CD14-positive monocyte (primary cell): ENCODE measurements at regions not wholly inside any gene's neighbourhood (a gene's known extent, or its start where the extent isn't known, plus 50 kb on each side); places are given as distances from the start of the nearest gene placed in this dataset.

Experiments
- DNase-seq, 3 donors: peaks; one replicate each; pipeline ENCODE4 v3.0.0-alpha.2; 2011 to 2022
- H2AFZ ChIP-seq: 2 replicates; pipeline ENCODE4 v1.6.0; 2012; ENCODE audit warnings: mild to moderate bottlenecking, low read depth, low read length, inconsistent platforms; ENCODE audit not compliant: insufficient read depth, poor library complexity, severe bottlenecking
- H3K27ac ChIP-seq, 2 donors: 1 replicate in 1 of 2; 2 replicates in 1 of 2; pipeline ENCODE4 v1.5.1; 2012 to 2013; ENCODE audit warnings: low read length in 2 of 2, control low read depth in 1 of 2, inconsistent platforms in 1 of 2, low read depth in 1 of 2, mild to moderate bottlenecking in 1 of 2
- H3K27me3 ChIP-seq, 2 donors: one replicate each; pipeline versions ENCODE4 v1.6.0 to v1.6.1; 2011 to 2013; ENCODE audit warnings: low read length in 2 of 2; ENCODE audit not compliant: control insufficient read depth in 2 of 2, insufficient read depth in 2 of 2
- H3K36me3 ChIP-seq, 2 donors: replicated peaks in 1 of 2; 1 replicate in 1 of 2; 2 replicates in 1 of 2; pipeline versions ENCODE4 v1.5.1 to v1.6.1; 2012 to 2013; ENCODE audit warnings: low read length in 2 of 2, control low read depth in 1 of 2, inconsistent platforms in 1 of 2, mild to moderate bottlenecking in 1 of 2; ENCODE audit not compliant: insufficient read depth in 2 of 2, control insufficient read depth in 1 of 2
- H3K4me1 ChIP-seq, 2 donors: 1 replicate in 1 of 2; 2 replicates in 1 of 2; pipeline versions ENCODE4 v1.5.1 to v1.6.1; 2012 to 2013; ENCODE audit warnings: low read length in 2 of 2, control low read depth in 1 of 2, inconsistent platforms in 1 of 2, mild to moderate bottlenecking in 1 of 2, moderate library complexity in 1 of 2; ENCODE audit not compliant: insufficient read depth in 2 of 2, control insufficient read depth in 1 of 2
- H3K4me2 ChIP-seq: replicated peaks from 2 replicates; pipeline ENCODE3; 2012; ENCODE audit warnings: low read length, moderate library complexity, mild to moderate bottlenecking; ENCODE audit not compliant: poor library complexity, severe bottlenecking; ENCODE audit errors: extremely low read depth
- H3K4me3 ChIP-seq, 3 experiments: fragments of 200-600 bp in 1 of 3; sonication (generic) in 1 of 3; replicated peaks in 1 of 3; 1 replicate in 2 of 3; 2 replicates in 1 of 3; pipeline ENCODE4 v1.5.1; 2011 to 2013; ENCODE audit warnings: low read length in 3 of 3, mild to moderate bottlenecking in 3 of 3, control low read depth in 2 of 3, low read depth in 2 of 3, inconsistent platforms in 1 of 3, moderate library complexity in 1 of 3
- H3K79me2 ChIP-seq: 2 replicates; pipeline ENCODE4 v1.6.0; 2012; ENCODE audit warnings: mild to moderate bottlenecking, control low read depth, inconsistent platforms, low read length, moderate library complexity; ENCODE audit not compliant: insufficient read depth
- H3K9ac ChIP-seq: 2 replicates; pipeline ENCODE4 v1.6.0; 2017; ENCODE audit warnings: low read length, mild to moderate bottlenecking; ENCODE audit not compliant: insufficient read depth, poor library complexity, severe bottlenecking
- H3K9me3 ChIP-seq, 2 donors: replicated peaks in 1 of 2; 1 replicate in 1 of 2; 2 replicates in 1 of 2; pipeline versions ENCODE4 v1.5.1 to v1.6.1; 2012 to 2013; ENCODE audit warnings: low read length in 2 of 2, control low read depth in 1 of 2; ENCODE audit not compliant: control insufficient read depth in 1 of 2, insufficient read depth in 1 of 2
- H4K20me1 ChIP-seq: 2 replicates; pipeline ENCODE4 v1.6.0; 2012; ENCODE audit warnings: mild to moderate bottlenecking, low read length, control low read depth, moderate library complexity; ENCODE audit not compliant: insufficient read depth
- H3K27ac Mint-ChIP-seq, 7 donors: one replicate each; pipeline ENCODE4 v1.8.0; 2020; ENCODE audit warnings: mild to moderate bottlenecking in 7 of 7, mixed read lengths in 7 of 7, moderate library complexity in 6 of 7, inconsistent platforms in 2 of 7
- H3K27me3 Mint-ChIP-seq, 3 donors: one replicate each; pipeline ENCODE4 v1.8.0; 2021 to 2022; ENCODE audit warnings: low read depth in 3 of 3, mild to moderate bottlenecking in 3 of 3, mixed read lengths in 3 of 3, moderate library complexity in 3 of 3, inconsistent platforms in 1 of 3
- H3K36me3 Mint-ChIP-seq, 2 donors: one replicate each; pipeline ENCODE4 v1.8.0; 2020; ENCODE audit warnings: mixed read lengths in 2 of 2, inconsistent platforms in 1 of 2, mild to moderate bottlenecking in 1 of 2
- H3K4me1 Mint-ChIP-seq: one replicate; pipeline ENCODE4 v1.8.0; 2020; ENCODE audit warnings: mild to moderate bottlenecking, mixed read lengths
- H3K4me3 Mint-ChIP-seq, 2 donors: one replicate each; pipeline ENCODE4 v1.8.0; 2020; ENCODE audit warnings: mild to moderate bottlenecking in 2 of 2, mixed read lengths in 2 of 2, moderate library complexity in 1 of 2
- H3K9me3 Mint-ChIP-seq, 7 donors: one replicate each; pipeline ENCODE4 v1.8.0; 2020 to 2022; ENCODE audit warnings: mixed read lengths in 7 of 7, mild to moderate bottlenecking in 6 of 7, moderate library complexity in 6 of 7, inconsistent platforms in 2 of 7
- WGBS: methylation state at CpG from one replicate; pipeline ENCODE4 v1.1.5; 2013; ENCODE audit warnings: missing lambda C conversion rate; ENCODE audit not compliant: insufficient coverage; 5-methylcytosine and 5-hydroxymethylcytosine counted together
- intact Hi-C, 2 donors: fragments of 100-400 bp; cut with micrococcal nuclease; formaldehyde crosslinking; loops; one replicate each; pipeline versions ENCODE4 v1.15.0 to v1.15.1; 2023
- TF ChIP-seq, protein P1 (sequence below): fragments of 200-600 bp; IDR thresholded peaks from one replicate; pipeline ENCODE4 v1.8.0; 2022; ENCODE audit warnings: antibody characterized with exemption, mild to moderate bottlenecking

DNA sequence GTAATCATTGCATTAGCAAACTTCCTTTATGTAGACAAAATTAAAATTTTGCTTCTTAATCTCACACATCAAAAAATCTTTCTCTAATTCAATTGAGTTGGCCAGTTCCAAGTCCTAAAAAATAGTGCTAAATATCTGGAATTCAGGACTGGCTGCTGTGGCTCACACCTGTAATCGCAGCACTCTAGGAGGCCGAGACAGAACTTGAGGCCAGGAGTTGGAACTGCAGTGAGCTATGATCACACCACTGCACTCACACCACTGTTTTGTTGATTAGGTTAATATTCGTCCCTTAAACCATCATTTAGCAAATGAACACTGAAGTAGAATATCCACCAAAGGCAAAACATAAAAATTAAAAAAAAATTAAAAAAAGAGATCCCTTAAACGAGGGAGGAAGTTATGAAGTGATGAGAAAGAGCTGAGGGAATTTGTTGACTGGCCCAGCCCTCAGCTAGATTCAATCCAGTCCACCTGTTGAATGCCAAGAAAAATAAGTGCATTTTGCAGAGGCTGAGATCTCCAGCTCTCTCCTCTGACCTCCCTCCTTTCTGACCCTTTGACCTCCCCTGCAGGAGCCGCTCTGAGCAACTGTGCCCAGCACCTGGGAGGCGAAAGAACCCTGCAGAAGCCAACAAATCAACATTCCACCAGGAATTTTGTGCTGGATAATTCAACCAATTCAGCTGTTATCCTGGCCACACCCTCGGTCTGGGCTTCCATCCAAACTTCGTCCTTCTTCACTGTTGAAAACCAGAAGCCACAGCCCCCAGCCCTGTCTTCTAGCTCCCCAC lies 96.8 kb downstream of the OR2K2 start:
- Mint-ChIP-seq H3K4me1 (peaks cover 3% of the 10 kb centered on the region), H3K27me3 (peaks cover 0 to 6% (median 0%) of the 10 kb centered on the region in 3 donors), H3K27ac (no peak overlapping the region), H3K9me3 (no peaks in the 10 kb centered on the region), H3K4me3 (no peak overlapping the region), H3K36me3 (no peaks in the 10 kb centered on the region)
- no peak overlapping the region for H3K4me2 ChIP-seq
- H3K27me3 ChIP-seq: no peaks in the 10 kb centered on the region
- H3K4me3 ChIP-seq: no peak overlapping the region
- TF ChIP-seq, protein P1, sequence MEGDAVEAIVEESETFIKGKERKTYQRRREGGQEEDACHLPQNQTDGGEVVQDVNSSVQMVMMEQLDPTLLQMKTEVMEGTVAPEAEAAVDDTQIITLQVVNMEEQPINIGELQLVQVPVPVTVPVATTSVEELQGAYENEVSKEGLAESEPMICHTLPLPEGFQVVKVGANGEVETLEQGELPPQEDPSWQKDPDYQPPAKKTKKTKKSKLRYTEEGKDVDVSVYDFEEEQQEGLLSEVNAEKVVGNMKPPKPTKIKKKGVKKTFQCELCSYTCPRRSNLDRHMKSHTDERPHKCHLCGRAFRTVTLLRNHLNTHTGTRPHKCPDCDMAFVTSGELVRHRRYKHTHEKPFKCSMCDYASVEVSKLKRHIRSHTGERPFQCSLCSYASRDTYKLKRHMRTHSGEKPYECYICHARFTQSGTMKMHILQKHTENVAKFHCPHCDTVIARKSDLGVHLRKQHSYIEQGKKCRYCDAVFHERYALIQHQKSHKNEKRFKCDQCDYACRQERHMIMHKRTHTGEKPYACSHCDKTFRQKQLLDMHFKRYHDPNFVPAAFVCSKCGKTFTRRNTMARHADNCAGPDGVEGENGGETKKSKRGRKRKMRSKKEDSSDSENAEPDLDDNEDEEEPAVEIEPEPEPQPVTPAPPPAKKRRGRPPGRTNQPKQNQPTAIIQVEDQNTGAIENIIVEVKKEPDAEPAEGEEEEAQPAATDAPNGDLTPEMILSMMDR: no peak
- H3K4me1 ChIP-seq: no peaks in the 10 kb centered on the region
- H4K20me1 ChIP-seq: no peaks in the 10 kb centered on the region
- 84% methylated on average over 5 of the region's 8 CpGs for WGBS
- no peaks in the 10 kb centered on the region for H3K79me2 ChIP-seq
- no peak overlapping the region for H3K27ac ChIP-seq
- DNase-seq: no peak
- H3K36me3 ChIP-seq: no peaks in the 10 kb centered on the region
- no peak overlapping the region for H2AFZ ChIP-seq
- intact Hi-C loops: no loop called here
- no peak overlapping the region for H3K9ac ChIP-seq
- H3K9me3 ChIP-seq: no peaks in the 10 kb centered on the region

DNA sequence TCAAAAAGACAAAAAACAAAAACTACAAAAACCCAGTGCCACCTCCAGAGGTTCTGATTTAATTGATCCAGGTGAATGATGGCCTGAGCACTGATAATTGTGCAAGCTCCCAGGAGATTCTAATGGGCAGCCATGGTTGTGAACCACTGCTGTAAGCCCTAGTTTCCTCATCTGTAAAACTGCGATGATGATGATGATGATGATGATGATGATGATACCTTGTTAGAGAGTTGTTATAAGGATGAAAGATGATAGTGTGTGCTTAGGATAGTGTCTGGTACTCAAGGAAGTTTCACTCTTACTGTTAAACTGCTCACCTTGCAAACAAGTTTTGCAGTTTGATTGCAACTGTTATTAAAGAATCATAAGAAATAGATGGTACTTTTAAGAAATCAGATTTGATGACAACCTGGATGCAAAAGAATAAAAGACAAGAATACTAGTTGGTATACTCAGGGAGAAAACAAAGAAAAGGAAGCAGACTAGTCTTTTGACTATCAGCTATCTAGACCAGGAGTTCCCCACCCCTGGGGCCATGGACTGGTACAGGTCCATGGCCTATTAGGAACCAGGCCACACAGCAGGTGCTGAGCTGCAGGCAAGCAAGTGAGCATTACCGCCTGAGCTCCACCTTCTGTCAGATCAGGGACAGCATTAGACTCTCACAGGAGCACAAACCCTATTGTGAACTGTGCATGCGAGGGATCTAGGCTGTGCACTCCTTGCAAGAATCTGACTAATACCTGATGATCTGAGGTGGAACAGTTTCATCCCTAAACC lies 98.0 kb downstream of the OR2K2 start:
- Histone ChIP-seq H4K20me1 (no peaks in the 10 kb centered on the region), H3K27ac (no peak overlapping the region), H2AFZ (no peak overlapping the region), H3K4me2 (no peak overlapping the region), H3K4me3 (no peak overlapping the region), H3K9ac (no peak overlapping the region), H3K9me3 (no peaks in the 10 kb centered on the region), H3K27me3 (no peaks in the 10 kb centered on the region), H3K79me2 (no peaks in the 10 kb centered on the region), H3K4me1 (no peaks in the 10 kb centered on the region), H3K36me3 (no peaks in the 10 kb centered on the region)
- peaks cover 3% of the 10 kb centered on the region for H3K4me1 Mint-ChIP-seq
- no peak overlapping the region for H3K27ac Mint-ChIP-seq
- TF ChIP-seq, protein P1: no peak
- DNase-seq: no peak
- intact Hi-C loops: no loop called here
- H3K27me3 Mint-ChIP-seq: peaks cover 0 to 4% (median 0%) of the 10 kb centered on the region in 3 donors
- WGBS: 92% methylated on average over 1 of the region's 3 CpGs
- H3K4me3 Mint-ChIP-seq: no peak overlapping the region
- no peaks in the 10 kb centered on the region for H3K36me3 Mint-ChIP-seq
- H3K9me3 Mint-ChIP-seq: no peaks in the 10 kb centered on the region
